CD4-positive, CD25-positive, alpha-beta regulatory T cell (primary cell): ENCODE measurements at regions not wholly inside any gene's neighbourhood (a gene's known extent, or its start where the extent isn't known, plus 50 kb on each side); places are given as distances from the start of the nearest gene placed in this dataset.

Experiments used
- ATAC-seq, 2 donors: fragments of 150-1000 bp; cut with Tn5 transposase; one replicate each; pipeline ENCODE4 v1.10.0; 2021; ENCODE audit warnings: low read depth in 2 of 2, moderate number of reproducible peaks in 2 of 2, moderate library complexity in 1 of 2
- DNase-seq, 3 donors: peaks; one replicate each; pipeline versions ENCODE4 v3.0.0 to v3.0.0-alpha.2; 2012 to 2022; ENCODE audit warnings: mixed read lengths in 1 of 3
- H3K27ac ChIP-seq: one replicate; pipeline ENCODE4 v1.7.0; 2013; ENCODE audit warnings: mild to moderate bottlenecking, low read length; ENCODE audit not compliant: insufficient read depth, poor library complexity, severe bottlenecking
- H3K27me3 ChIP-seq: one replicate; pipeline ENCODE4 v1.7.0; 2013; ENCODE audit warnings: low read length; ENCODE audit not compliant: control insufficient read depth, insufficient read depth
- H3K36me3 ChIP-seq: one replicate; pipeline ENCODE4 v1.7.0; 2013; ENCODE audit warnings: mild to moderate bottlenecking, low read length, moderate library complexity; ENCODE audit not compliant: control insufficient read depth, insufficient read depth
- H3K4me1 ChIP-seq: 2 replicates; pipeline ENCODE4 v1.7.0; 2013; ENCODE audit warnings: mild to moderate bottlenecking, low read length; ENCODE audit not compliant: insufficient read depth, control insufficient read depth, poor library complexity, severe bottlenecking
- H3K4me3 ChIP-seq: one replicate; pipeline ENCODE4 v1.7.0; 2013; ENCODE audit warnings: low read depth, mild to moderate bottlenecking, low read length, moderate library complexity
- H3K9me3 ChIP-seq, 2 experiments: 1 replicate in 1 of 2; 2 replicates in 1 of 2; pipeline ENCODE4 v1.7.0; 2013; ENCODE audit warnings: low read length in 2 of 2, mild to moderate bottlenecking in 1 of 2, moderate library complexity in 1 of 2; ENCODE audit not compliant: control insufficient read depth in 2 of 2
- H3K27ac Mint-ChIP-seq, 3 donors: one replicate each; pipeline ENCODE4 v1.8.0; 2020 to 2022; ENCODE audit warnings: mild to moderate bottlenecking in 3 of 3, mixed read lengths in 3 of 3, moderate library complexity in 2 of 3
- H3K27me3 Mint-ChIP-seq: one replicate; pipeline ENCODE4 v1.8.0; 2022; ENCODE audit warnings: mild to moderate bottlenecking, mixed read lengths
- H3K36me3 Mint-ChIP-seq: one replicate; pipeline ENCODE4 v1.8.0; 2020; ENCODE audit warnings: mixed read lengths
- H3K4me1 Mint-ChIP-seq, 4 donors: one replicate each; pipeline ENCODE4 v1.8.0; 2020 to 2022; ENCODE audit warnings: mixed read lengths in 4 of 4, mild to moderate bottlenecking in 1 of 4
- H3K4me3 Mint-ChIP-seq, 4 donors: one replicate each; pipeline ENCODE4 v1.8.0; 2020 to 2022; ENCODE audit warnings: mild to moderate bottlenecking in 4 of 4, mixed read lengths in 4 of 4, moderate library complexity in 3 of 4
- H3K9me3 Mint-ChIP-seq, 7 donors: one replicate each; pipeline ENCODE4 v1.8.0; 2020 to 2022; ENCODE audit warnings: mixed read lengths in 7 of 7, mild to moderate bottlenecking in 3 of 7, moderate library complexity in 2 of 7

DNA sequence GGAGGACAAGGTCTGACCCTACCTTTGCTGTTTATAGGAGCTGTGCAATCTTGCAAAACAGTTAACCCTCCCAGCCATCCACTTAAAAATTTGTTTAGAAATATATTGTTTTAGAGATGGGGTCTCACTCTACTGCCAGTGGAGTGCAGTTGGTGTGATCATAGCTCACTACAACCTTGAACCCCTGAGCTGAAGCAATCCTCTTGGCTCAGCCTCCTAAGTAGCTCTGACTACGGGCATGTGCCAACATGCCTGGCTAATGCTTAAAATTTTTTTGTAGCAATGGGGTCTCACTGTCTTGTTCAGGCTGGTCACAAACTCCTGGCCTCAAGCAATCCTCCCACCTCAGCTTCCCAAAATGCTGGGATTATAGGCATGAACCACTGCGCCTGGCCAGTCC lies 120.2 kb upstream of the PJA2 start:
- H3K27ac Mint-ChIP-seq: no peak overlapping the region

DNA sequence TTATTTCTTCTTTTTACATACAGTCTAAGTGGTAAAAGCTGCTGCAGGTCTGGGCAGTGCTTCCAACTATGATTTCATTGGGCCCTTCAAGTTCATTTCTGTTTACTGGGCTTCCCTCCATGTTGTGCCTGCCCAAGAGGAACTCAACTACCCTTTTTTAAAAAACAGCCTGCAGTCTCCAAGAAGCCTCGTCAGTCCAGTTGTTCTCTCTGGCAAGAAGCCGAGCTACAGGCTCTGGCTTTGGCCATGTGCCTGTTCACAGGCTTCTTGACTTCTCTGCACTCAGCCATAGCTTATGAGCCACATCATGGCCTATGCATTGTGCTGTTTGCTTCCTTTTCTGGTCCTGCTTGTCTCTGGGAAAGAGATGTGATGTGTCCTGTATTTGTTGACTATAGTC lies 119.7 kb upstream of the PJA2 start:
- Mint-ChIP-seq H3K4me3 (no peak overlapping the region), H3K9me3 (no peaks in the 10 kb centered on the region), H3K27me3 (peaks cover 10% of the 10 kb centered on the region), H3K4me1 (no peaks in the 10 kb centered on the region), H3K27ac (no peak overlapping the region), H3K36me3 (no peaks in the 10 kb centered on the region)
- Histone ChIP-seq H3K4me1 (no peaks in the 10 kb centered on the region), H3K27me3 (peaks cover 3% of the 10 kb centered on the region), H3K4me3 (no peak overlapping the region), H3K9me3 (no peaks in the 10 kb centered on the region), H3K36me3 (no peaks in the 10 kb centered on the region), H3K27ac (no peak overlapping the region)
- ATAC-seq (no peak), DNase-seq (no peak)

More for the DNA sequence above, 120.2 kb upstream of the PJA2 start:
- Mint-ChIP-seq H3K27me3 (peaks cover 10% of the 10 kb centered on the region), H3K4me1 (no peaks in the 10 kb centered on the region), H3K36me3 (no peaks in the 10 kb centered on the region), H3K4me3 (no peak overlapping the region), H3K9me3 (no peaks in the 10 kb centered on the region)
- Histone ChIP-seq H3K27me3 (peaks cover 3% of the 10 kb centered on the region), H3K9me3 (no peaks in the 10 kb centered on the region), H3K4me3 (no peak overlapping the region), H3K27ac (no peak overlapping the region), H3K4me1 (no peaks in the 10 kb centered on the region), H3K36me3 (no peaks in the 10 kb centered on the region)
- ATAC-seq (no peak), DNase-seq (no peak)

DNA sequence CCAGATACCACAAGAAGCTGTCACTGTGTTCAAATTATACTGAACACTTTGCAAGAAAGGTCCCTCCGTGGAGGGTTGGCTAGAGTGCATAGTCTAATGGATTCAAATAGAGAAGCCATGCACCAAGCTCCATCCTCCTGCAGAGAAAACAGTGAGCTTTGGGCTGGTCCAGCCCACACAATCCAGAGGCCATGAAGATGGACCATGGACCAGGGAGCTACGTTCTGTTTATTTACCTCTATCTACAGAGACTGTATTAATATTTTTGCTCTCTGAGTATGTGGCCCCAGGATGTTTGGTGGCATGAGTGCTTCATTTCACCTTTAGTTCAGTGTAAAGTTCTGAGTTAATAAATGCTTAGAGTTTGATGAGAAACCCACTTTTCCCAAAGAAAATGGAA lies 114.8 kb upstream of the PJA2 start:
- H3K27me3 Mint-ChIP-seq: peaks cover 4% of the 10 kb centered on the region
- H3K27ac ChIP-seq: no peak overlapping the region
- H3K27ac Mint-ChIP-seq: no peak overlapping the region
- peaks cover 0 to 3% (median 0%) of the 10 kb centered on the region in 7 donors for H3K9me3 Mint-ChIP-seq
- no peaks in the 10 kb centered on the region for H3K4me1 ChIP-seq
- DNase-seq (no peak), ATAC-seq (no peak)
- H3K27me3 ChIP-seq: peaks cover under 1% of the 10 kb centered on the region
- H3K4me3 Mint-ChIP-seq: no peak overlapping the region
- H3K36me3 Mint-ChIP-seq: no peaks in the 10 kb centered on the region
- H3K4me3 ChIP-seq: no peak overlapping the region
- no peaks in the 10 kb centered on the region for H3K9me3 ChIP-seq
- no peaks in the 10 kb centered on the region for H3K36me3 ChIP-seq
- no peaks in the 10 kb centered on the region for H3K4me1 Mint-ChIP-seq

DNA sequence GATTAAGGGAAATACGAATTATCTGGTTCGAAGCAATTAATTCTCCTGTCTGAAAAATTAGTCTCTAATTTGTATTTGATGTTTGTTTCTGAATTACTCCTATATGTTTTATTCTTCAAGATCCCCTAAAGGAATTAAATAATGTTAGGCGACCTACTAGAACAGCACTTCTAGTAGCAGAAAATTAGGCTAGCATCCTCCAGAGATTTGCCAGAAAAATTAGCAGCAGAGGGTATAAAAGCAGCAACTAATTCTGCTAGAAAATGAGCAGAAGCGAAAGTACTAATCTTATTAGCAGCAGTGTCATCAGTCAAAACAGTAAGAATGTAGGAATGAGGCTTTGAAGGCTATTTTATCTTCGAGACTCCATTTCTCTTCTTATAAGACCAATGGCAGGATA lies 114.3 kb upstream of the PJA2 start:
- H3K4me1 ChIP-seq: no peaks in the 10 kb centered on the region
- no peaks in the 10 kb centered on the region for H3K36me3 ChIP-seq
- H3K4me3 Mint-ChIP-seq: no peak overlapping the region
- no peak overlapping the region for H3K4me3 ChIP-seq
- H3K9me3 ChIP-seq: no peaks in the 10 kb centered on the region
- peaks cover 4% of the 10 kb centered on the region for H3K27me3 Mint-ChIP-seq
- H3K36me3 Mint-ChIP-seq: no peaks in the 10 kb centered on the region
- H3K9me3 Mint-ChIP-seq: peaks cover 0 to 3% (median 0%) of the 10 kb centered on the region in 7 donors
- DNase-seq (no peak), ATAC-seq (no peak)
- H3K27ac ChIP-seq: no peak overlapping the region
- H3K27ac Mint-ChIP-seq: no peak overlapping the region
- H3K4me1 Mint-ChIP-seq: no peaks in the 10 kb centered on the region
- H3K27me3 ChIP-seq: no peaks in the 10 kb centered on the region

DNA sequence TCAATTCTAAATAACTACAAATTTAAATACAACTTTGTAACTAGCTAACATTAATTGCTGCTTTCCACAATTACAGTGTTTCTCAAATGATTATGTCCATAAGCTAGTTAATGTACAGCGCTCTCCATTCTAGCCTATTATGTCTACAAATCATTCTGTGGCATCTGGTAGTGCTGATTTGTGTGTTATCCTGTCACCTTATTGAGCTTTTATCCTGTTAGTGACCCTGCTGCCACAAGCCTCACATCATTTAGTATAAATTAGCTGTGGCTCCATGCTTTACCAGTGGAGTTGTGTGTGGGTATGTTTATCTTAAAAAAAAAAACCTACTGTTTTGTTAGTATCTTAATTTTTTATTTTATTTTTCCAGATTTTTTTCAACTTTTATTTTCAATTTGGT lies 112.6 kb upstream of the PJA2 start:
- Histone ChIP-seq H3K4me1 (no peaks in the 10 kb centered on the region), H3K4me3 (no peak overlapping the region), H3K27ac (no peak overlapping the region), H3K36me3 (no peaks in the 10 kb centered on the region), H3K27me3 (no peaks in the 10 kb centered on the region), H3K9me3 (no peaks in the 10 kb centered on the region)
- Mint-ChIP-seq H3K9me3 (peaks cover 0 to 3% (median 0%) of the 10 kb centered on the region in 7 donors), H3K4me3 (no peak overlapping the region), H3K27ac (no peak overlapping the region), H3K27me3 (peaks cover 4% of the 10 kb centered on the region), H3K36me3 (no peaks in the 10 kb centered on the region), H3K4me1 (no peaks in the 10 kb centered on the region)
- ATAC-seq (no peak), DNase-seq (no peak)

DNA sequence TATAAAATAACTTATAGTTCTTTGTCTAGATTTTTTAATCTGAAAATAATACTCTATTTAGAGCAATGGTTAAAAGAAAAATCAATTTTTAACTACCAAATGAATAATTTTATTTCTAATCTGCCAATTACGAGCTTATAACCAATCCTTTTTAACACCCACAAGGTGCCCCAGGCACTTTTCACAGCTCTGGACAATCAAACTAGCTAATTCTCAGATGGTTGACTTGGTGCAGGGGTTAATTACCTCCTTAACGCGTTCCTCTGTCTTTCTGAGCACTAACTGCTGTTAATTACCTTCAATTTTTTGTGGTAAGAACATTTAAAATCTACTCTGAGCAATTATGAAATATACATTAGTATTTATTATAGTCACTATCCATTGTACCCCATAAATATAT lies 109.6 kb upstream of the PJA2 start:
- DNase-seq (no peak), ATAC-seq (no peak)
- Histone ChIP-seq H3K9me3 (no peaks in the 10 kb centered on the region), H3K4me1 (no peaks in the 10 kb centered on the region), H3K36me3 (no peaks in the 10 kb centered on the region), H3K4me3 (no peak overlapping the region), H3K27me3 (no peaks in the 10 kb centered on the region), H3K27ac (no peak overlapping the region)
- Mint-ChIP-seq H3K27ac (no peak overlapping the region), H3K4me1 (no peaks in the 10 kb centered on the region), H3K36me3 (no peaks in the 10 kb centered on the region), H3K9me3 (peaks cover 0 to 3% (median 0%) of the 10 kb centered on the region in 7 donors), H3K27me3 (peaks cover 4% of the 10 kb centered on the region), H3K4me3 (no peak overlapping the region)

DNA sequence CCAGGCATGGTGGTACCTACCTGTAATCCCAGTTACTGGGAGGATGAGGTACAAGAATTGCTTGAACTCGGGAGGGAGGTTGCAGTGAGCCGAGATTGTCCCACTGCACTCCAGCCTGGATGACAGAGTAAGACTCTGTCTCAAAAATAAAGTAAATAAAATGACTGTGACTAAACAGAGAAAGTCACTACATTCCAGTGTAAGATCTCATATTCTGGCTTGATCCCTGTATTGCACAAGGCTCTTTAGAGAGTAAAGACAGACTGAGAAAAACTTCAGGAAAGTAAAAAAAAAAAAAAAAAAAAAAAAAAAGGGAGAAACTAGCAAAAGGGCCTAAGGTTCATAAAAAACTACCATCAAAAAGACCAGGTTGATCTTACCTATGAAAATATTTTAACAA lies 106.6 kb upstream of the PJA2 start:
- no peak for ATAC-seq
- no peak overlapping the region for H3K27ac Mint-ChIP-seq
- H3K27me3 ChIP-seq: no peaks in the 10 kb centered on the region
- H3K4me3 Mint-ChIP-seq: no peak overlapping the region
- H3K4me3 ChIP-seq: no peak overlapping the region
- H3K36me3 Mint-ChIP-seq: no peaks in the 10 kb centered on the region
- no peak for DNase-seq
- no peak overlapping the region for H3K27ac ChIP-seq
- H3K9me3 ChIP-seq: no peaks in the 10 kb centered on the region
- no peaks in the 10 kb centered on the region for H3K9me3 Mint-ChIP-seq
- no peaks in the 10 kb centered on the region for H3K36me3 ChIP-seq
- H3K27me3 Mint-ChIP-seq: no peaks in the 10 kb centered on the region
- H3K4me1 Mint-ChIP-seq: no peaks in the 10 kb centered on the region
- H3K4me1 ChIP-seq: no peaks in the 10 kb centered on the region

DNA sequence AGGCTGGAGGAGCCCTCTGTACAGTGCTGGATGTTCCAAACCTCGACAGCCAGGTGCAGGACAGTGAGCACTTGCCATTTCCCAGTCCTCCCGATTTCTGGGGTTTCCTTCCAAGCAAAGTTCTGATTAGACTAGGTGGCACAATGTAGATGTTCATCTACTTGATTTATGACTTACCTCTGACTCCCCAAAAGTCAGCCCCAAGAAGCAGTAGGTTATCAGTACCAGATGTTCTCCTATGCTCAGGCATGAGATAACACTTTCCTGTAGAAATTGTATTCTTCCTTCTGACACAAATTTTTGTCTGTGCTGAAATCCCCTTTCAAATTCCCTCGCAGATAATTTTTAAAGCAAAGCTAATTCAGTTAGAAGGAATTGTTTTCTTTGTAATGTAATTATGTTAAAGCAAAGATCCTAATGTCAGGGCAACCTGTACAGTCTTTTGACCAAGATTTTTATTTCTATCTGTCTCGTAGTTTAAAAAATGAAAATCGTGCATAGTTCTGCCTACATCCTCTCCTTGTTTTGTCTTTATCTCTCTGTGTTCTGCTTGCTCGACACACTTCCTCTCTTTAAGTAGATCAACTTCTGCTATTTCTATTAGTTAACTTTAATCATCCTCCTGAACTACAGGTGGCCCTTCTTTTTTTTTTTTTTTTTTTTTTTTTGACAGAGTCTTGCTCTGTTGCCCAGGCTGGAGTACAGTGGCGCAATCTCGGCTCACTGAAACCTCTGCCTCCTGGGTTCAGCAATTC lies 102.4 kb upstream of the PJA2 start:
- H3K36me3 ChIP-seq: no peaks in the 10 kb centered on the region
- Mint-ChIP-seq H3K27me3 (peaks cover 4% of the 10 kb centered on the region), H3K36me3 (no peaks in the 10 kb centered on the region), H3K9me3 (peaks cover 0 to 1% (median 0%) of the 10 kb centered on the region in 7 donors), H3K4me3 (no peak overlapping the region), H3K4me1 (no peaks in the 10 kb centered on the region), H3K27ac (peak overlapping the region in 1 of 3 donors; percentile 27)
- no peaks in the 10 kb centered on the region for H3K4me1 ChIP-seq
- no peak overlapping the region for H3K4me3 ChIP-seq
- peaks cover 1% of the 10 kb centered on the region for H3K27me3 ChIP-seq
- no peak overlapping the region for H3K27ac ChIP-seq
- H3K9me3 ChIP-seq: no peaks in the 10 kb centered on the region
- ATAC-seq (no peak), DNase-seq (no peak)
